Embryonic facial prominence (tissue), 1 donor: ENCODE measurements at regions not wholly inside any gene's neighbourhood (a gene's known extent, or its start where the extent isn't known, plus 50 kb on each side); places are given as distances from the start of the nearest gene placed in this dataset.
A peak's percentile ranks its signal among the peaks of the same experiment; 100 is the strongest.
"Not testable (repeated sequence)": the region's sequence is repeated elsewhere in the genome, so short reads cannot be mapped to it uniquely, and the experiment has no call there.

Experiments
- DNase-seq: peaks from one replicate; pipeline ENCODE4 v3.0.0-alpha.2; 2016; ENCODE audit errors: extremely low spot score

DNA sequence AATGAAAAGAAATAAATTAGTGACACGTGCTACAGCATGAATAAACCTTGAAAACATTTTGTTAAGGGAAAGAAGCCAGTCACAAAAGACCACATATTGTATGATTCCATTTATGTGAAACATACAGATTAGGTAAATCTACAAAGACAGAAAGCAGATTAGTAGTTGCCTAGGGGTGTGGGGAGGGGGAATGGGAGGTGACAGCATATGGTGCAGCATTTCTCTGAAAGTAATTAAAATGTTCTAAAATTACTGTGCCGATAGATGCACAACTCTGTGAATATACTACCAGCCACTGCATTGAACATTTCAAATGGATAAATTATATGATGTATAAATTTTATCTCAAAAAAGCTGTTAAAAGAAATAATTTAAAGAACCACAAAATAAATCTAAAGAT is 161.0 kb downstream of the TRIB2 start:
- DNase-seq, result no peak

DNA sequence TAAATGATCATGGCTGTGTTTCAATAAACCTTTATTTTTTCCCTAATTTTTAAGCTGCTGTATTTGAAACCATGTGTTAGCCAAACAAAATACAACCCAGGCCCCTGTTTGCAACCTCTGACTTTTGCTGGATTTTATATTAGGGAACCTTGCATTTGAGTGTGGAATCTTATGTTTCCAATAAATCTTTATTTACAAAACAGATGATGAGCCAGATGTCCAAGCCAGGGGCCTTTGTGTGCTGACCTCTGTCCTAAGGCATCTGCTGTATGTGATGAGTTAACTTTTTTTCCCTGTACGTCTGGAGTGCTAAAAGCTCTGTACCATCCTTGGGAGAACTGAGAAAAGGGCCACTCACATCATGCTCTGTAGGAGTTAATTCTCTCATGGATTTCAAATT is 162.9 kb downstream of the TRIB2 start:
- DNase-seq, result no peak

DNA sequence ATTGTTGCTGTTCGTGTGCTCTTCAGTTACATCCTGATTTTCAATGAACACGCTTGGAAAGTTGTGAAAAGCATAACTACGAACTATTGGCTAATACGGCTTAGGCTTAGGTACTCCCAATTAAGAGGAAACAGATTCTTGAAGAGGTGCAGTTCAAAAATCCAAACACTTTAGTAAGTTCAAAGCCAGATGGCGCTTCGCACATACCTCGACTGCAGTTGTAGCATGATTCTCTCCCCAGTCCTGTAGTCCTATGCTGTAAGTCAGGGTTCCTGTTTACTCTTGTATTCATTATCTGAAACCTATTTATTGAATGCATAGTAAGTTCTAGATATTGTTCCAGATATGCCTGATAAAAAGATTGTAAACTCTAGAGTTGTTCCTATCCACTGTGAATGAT is 165.2 kb downstream of the TRIB2 start:
- no peak for DNase-seq

DNA sequence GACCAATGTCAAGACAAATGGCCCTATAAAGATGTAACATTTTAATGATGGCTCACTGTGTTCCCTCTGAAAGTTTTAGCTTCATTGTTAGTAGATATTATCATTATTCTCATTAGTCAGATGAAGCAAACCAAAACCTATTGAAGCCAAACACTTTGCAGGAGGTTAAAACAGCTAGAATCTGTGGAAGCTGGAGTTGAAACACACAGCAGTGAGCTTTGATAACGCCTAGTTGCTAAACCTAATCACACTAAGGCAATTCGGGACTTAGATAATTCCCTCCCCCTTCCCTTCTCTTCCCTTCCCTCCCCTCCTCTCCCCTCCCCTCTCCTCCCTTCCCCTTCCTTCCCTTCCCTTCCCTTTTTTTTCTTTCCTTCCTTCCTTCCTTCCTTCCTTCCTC is 165.7 kb downstream of the TRIB2 start:
- DNase-seq, result no peak

DNA sequence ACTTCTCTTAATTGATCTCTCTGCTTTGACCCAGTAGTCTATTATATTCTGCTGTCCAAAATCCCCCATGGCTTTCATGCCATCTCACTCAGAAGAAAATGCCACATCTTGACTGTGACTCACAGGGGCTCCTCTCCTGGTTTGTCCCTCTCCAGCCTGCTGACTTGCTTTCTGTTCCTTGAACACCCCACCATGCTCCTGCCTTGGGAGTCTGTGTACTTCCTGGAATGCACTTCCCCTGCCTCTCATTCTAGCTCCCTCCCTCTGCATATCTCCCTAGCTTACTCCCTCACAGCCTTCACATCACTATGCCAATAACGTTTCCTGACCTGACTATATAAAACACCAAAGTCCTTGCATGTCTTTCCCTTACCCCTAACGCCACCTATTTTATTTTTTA is 167.2 kb downstream of the TRIB2 start:
- DNase-seq, result no peak

DNA sequence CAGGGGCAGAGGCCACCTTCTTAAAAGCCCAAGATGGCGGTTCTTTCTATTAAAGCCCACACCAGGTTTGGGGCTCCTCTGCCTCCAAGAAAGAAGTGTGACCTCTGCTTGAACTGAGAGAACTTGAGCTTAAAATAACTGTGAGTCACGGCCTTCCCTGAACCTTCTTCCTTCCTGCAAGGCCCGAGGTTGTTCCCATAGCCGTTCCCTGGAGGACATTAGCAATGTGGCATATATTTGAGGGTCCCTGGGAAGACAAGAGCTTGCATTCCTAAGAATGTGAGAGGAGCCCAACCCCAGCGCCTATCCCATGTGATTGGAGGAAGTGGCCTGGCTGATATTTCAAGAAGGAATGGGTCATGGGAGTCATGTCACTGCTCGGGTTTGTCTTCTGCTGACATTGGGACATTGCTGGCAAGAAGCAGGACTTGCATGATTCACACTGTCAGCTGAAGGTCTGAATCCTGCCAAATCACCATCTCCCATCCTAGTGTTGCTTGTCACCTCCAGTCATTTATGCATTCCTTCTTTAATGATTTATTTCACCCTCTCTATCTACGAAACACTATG is 168.1 kb downstream of the TRIB2 start:
- DNase-seq, result no peak

DNA sequence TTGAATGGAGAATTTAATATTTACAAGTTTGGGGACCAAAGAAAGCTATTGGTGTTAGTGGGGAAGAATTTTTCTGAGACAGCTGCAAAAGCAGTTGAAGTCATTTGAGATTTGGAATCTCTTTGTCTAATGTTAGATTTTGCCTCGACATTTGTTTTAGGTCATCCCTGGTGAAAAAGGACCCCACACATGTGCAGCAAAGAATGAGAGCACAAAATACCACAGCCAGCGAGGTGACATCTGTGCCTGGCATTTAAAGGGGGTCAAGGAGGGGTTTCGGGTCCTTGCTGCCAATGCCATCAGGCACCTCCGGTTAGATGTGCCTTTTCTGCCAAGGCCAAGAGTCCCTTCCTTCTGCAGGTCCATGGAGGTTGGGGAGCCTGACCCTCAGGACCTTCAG is 173.3 kb downstream of the TRIB2 start:
- no peak for DNase-seq

DNA sequence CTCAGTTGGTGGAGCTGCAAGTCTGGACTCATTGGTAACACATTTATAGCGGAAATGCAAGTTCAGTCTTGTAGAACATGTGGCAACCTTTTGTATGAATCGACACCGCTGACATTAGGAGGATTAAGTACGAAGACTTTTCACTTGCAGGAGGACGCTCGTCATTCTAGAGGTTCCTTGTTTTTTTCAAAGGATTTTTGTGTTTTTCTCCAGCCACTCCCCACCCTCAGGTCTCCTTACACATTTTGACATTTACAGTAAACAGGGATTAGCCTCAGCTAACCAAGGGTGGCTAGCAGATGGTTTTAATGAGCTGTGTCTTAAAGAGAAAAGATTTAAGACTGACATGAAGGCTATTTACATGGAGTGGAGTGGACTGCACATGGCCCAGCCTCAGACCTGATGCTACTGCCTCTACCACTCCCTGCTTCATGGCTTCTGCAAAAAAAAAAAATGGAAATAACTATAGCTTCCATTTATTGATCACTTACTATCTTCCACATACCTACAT is 173.8 kb downstream of the TRIB2 start:
- no peak for DNase-seq

DNA sequence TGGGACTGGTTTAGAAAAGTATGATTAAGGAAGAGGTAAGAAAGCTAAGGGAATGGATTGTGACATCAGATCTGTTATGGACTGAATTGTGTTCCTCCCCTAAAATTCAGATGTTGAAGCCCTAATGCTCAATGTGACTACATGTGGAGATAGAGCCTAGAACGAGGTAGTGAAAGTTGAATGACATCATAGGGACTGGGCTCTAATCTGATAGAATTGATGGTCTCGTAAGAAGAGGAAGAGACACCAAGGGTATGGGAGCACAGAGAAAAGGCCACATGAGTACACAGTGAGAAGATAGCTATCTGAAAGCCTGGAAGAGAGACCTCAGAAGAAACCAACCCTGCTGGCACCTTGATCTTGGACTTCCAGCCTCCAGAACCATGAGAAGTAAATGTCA is 178.3 kb downstream of the TRIB2 start:
- no peak for DNase-seq

DNA sequence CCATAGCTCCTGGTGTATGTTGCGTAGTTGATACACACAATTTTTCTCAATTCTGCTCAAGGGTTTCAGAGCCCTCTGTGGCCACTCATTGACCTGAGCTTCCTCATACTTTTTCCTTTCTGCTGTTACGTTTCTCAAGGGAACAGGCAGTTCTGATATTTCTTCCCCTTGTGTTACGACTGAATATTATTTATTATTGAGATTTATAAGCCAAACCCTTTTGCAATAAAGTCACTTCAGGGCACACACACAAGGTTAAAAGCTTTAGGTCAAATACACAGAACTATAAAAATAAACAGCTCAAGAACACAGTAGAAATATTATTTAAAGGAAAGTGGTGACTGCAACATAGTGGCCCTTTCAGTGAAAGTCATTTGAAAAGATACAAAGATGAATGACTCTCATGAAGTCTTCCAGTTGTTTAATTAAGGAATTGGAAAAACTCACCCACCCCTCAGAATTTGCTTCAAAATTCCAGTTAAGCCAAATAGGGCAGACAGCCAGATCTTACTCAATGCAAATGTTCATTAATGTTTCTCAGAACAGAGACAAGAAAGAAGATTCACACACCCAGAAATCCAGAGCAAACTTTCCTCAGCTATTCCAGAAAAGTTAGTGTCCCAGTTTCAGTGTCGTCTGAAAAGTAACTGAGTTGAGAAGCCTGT is 179.7 kb downstream of the TRIB2 start:
- no peak for DNase-seq

DNA sequence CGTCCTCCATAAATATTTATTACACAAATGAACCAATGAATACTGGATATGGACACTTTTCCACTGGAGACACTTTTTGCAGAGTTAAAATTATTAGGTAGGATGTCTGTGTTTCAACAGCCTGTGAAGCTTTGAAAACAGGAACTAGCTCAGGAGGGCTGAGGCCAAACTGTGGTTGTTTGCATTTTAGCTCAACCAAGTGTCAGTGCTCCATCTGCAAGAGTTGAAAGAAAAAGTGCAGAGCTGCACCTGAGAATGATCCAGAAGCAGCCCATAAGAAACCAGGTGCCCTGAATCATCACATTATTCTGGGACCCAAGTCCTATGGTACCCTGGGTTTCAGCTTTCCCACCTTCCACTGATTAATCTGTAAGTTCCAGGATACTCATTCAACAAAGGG is 180.4 kb downstream of the TRIB2 start:
- DNase-seq, result no peak

DNA sequence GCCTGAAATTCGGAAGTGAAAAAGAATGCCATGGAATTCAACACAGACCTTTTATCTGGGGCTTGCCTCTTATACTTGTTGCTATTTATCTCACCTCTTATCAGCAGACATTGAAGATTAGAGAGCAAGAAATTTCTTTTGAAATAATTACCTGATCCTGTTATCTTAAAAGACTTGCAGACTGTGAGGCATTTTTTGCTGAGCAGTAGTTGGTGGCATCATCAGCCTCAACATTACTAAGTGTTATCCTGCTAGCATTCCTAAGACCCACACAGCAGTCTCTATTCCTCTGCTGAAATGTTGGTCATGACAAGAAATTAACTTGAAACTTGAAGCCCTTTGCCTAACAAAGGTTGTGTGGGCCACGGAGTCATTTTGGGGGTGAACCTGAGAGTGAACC is 186.5 kb downstream of the TRIB2 start:
- DNase-seq, result no peak

DNA sequence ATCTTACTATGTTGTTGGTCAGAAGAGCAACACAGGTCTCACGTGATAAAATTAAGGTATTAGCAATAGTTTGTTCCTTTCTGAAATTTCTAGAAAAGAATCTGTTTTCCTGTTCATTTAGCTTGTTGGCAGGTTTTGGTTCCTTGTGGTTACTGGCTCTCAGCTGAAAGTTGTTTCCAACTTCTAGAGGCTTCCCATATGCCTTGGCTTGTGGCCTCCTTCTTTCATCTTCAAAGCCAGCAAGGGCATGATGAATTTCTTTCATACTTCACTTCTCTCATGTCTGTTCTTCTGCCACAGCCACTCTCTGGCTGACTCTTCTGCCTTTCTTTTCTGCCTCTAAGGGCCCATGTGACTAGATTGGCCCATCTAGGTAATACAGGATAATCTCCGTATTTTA is 193.7 kb downstream of the TRIB2 start:
- DNase-seq, result no peak

DNA sequence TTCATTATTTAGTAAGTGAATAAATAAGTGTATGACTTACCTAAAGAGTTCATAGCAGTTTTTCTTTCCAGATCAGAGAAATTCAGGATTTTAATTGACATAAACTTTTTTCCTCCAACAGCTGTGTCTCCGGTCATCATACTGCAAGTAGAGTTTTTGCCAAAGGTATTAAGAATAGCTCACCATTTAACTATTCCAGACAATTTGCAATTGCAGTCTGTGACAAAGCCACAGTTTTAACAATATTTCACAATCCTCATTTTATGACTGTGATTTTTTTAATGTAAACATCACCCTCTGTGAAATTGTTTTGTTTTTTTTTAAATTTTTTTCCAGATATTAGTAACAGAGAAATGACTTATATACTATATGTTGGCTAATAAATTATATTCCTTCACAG is 199.1 kb downstream of the TRIB2 start:
- DNase-seq, result no peak

DNA sequence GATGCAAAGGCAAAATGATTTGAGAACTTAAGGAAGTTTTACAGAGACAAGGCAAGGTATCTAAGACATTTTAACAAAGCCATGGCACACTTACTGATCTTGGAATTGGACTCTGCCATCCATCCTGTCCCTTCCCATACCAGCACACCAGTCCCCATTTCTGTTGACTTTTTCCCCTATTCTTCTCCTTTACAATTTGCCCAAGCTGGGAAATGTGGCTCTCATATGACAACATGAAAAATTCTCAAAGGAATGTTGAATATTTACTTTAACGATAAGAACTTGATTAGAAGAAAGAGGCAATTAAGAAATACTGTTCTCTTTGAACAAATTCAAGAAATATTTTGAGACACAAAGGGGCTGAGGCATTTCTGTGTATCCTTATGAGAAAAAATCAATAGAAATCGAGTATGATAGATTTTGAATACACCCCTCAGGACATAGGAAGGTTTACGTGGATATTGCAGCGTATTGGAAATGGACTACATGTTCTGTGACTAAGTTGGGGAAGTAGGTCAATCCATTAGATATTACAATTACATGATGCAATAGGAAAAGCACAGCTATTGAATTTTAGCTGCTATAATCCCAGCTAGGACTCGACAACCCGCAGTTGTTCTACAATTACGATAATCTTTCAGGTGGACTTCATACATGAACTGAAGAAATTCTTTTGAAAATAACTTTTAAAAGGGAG is 201.6 kb downstream of the TRIB2 start:
- no peak for DNase-seq

DNA sequence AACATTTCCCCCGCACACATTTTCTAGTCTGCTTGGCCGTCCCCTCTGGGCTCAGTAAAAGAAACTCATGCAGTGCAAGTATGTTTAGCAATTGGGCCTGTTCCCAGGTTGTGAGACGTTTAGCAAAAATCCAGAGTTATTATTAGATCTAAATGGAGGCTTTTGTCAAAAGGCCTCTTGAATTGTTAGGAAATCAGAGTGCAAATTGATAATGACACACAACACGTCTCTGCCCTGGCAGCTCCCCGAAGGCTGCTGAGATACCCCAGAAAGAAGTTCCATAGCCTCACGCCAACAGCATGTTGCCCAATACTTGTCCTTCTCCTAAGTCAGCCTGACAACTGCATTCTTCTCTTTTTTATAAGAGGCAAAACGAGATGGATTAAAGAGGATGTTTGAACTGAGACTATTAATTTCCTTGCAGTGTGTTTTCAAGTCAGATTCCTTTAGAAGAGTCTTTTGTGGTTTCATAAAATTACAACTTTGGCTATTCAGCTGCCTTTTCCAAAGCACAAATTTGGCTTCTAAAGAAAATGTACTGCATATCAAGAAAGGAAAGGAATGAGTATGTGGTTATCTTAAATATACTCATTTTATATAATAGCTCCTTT is 202.2 kb downstream of the TRIB2 start:
- peak; percentile 24 for DNase-seq

DNA sequence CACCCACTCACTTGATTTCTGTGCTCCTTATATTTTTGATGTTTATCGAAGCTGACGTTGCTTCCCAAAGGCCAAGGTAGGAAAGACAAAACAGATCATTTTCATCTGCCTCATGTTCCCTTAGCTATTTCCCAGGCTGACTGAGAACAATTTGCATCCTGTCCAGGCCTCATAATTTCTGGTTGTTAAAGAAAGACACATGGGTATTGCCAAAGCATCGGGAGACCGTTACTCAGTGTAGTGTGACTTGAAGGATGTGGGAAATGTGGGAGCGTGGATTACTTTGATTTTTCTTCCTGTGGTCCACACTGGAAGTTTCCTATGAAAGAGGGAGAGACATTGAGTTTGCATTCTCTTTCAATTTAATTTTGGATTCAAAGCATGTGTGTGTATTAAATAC is 204.6 kb downstream of the TRIB2 start:
- no peak for DNase-seq

DNA sequence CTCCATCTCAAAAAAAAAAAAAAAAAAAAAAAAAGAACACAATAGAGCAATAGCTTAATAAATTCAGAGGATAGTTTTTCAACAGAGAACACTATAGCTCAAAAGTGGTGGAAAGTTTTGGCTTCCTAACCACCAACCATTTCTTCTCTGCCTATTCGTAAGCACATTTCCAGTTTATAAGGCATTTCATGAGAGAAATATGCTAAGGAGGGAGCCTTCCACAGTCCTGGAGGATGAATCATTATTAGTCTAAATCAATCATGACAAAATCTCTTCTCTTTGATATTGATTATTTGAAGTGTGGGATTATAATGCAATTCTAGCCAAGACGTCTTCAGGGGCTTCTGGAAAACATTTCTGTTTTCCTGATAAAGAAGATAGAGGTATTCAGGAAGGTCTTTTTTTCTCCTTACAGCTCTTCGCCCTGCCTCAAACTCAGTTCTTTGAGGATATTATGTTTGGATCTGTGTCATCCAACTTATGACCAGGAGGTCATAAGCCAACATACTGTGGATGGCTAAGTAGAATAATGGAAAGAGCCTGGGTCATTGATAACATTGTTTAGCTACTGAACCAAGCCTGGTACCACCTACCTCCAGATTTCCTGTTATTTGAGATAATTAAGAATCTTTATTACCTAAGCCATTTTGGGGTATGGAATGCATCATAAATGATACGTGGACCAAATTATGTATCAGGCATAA is 207.3 kb downstream of the TRIB2 start:
- no peak for DNase-seq

DNA sequence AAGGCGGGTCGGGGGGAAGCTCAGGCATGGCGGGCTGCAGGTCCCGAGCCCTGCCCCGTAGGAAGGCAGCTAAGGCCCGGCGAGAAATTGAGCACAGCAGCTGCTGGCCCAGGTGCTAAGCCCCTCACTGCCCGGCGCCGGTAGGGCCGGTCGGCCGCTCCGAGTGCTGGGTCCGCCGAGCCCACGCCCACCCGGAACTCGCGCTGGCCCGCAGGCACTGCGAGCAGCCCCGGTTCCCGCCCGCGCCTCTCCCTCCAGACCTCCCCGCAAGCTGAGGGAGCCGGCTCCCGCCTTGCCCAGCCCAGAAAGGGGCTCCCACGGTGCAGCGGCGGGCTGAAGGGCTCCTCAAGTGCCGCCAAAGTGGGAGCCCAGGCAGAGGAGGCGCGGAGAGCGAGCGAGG is 209.9 kb downstream of the TRIB2 start:
- DNase-seq, result not testable (repeated sequence)

DNA sequence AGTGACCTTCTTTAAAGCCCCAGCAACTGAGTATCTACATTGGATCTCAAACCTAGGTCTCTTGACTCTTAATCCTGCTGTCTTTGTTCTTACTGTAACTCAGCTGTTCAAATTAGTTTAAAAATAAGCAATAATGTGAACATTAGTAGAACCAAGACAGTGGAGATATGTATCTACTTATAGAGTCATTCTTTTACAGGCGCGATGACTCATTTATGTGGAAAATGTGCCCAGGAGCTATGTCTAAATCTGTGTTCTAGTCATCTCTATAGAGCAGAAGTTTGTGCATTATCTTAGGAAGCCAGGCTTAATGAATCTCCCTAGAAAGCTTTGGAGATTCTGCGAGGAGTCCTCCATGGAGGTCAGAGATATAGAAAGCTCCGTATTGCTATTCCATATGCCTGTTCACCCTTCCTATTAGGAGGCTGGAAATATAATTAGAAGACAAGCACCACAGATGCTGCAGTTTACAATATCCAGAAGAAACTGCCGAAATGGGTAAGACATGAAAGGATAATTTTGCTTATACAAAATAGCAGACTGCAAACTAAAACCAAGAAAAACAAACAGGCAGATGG is 211.6 kb downstream of the TRIB2 start:
- DNase-seq, result no peak

DNA sequence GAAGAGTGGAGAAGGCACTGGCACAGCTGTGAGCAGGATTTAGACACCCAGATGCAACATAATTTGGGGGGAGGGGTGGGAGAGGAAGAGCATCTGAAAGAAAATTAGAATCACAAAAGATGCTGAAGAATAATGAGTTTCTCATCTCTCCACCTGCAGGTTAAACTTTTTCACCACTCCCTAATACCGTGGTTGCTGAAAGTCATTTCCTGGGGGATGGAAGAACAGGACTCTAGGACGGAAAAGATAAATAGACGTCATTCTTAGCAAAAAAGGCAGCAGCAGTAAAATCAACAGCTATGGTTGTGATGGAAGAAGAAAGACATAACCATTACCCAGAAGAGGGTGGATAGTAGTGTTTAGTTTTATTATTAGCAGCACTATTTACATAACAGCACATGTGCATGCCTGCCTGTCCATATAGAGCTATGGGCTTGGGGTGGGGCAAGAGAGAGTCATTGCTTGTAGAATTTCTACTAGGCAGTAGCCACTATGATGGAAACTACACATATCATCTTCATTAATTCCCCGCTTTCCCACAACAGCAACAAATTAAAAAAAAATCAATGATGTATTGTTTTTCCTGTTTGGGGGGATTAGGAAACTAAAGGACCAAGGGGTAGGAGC is 212.2 kb downstream of the TRIB2 start:
- no peak for DNase-seq
